A549 (cell line): ENCODE measurements at regions not wholly inside any gene's neighbourhood (a gene's known extent, or its start where the extent isn't known, plus 50 kb on each side); places are given as distances from the start of the nearest gene placed in this dataset.
"Not testable (repeated sequence)": the region's sequence is repeated elsewhere in the genome, so short reads cannot be mapped to it uniquely, and the experiment has no call there.

Source experiments
- MYC ChIP-seq: IDR thresholded peaks from 2 replicates; pipeline ENCODE4 v1.6.1; 2012; ENCODE audit warnings: mild to moderate bottlenecking, inconsistent platforms, low read length, improper control_type of control experiment, borderline replicate concordance
- POLR2A ChIP-seq: IDR thresholded peaks from 2 replicates; pipeline ENCODE4 v1.6.1; 2012; ENCODE audit warnings: mild to moderate bottlenecking, low read length
- TF ChIP-seq, protein P1 (sequence below): fragments of >200 bp; sonication (Bioruptor Twin); formaldehyde crosslinking; IDR thresholded peaks from 3 replicates; pipeline ENCODE4 v1.5.1; 2016

DNA sequence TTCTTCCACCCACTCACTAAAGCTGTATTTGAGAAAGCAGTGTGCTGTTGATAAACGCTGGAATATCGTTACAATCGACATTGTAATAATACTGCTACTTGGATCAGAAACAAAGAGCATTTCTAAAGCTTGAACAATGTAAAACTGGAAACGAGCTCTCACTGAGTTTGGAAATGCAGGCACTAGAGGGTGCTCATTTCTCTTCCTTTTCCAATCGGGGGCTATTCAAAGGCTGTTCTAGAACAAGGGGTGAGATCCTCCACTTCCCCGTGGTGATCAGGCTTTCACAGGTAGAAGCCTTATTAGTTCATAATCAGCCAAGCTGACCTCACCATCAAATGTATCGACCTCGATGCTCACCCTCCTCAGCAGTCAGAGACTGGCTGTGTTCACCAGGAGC, 245.3 kb upstream of the PRSS1 start:
- TF ChIP-seq POLR2A, MYC: not testable (repeated sequence)
- TF ChIP-seq, protein P1, sequence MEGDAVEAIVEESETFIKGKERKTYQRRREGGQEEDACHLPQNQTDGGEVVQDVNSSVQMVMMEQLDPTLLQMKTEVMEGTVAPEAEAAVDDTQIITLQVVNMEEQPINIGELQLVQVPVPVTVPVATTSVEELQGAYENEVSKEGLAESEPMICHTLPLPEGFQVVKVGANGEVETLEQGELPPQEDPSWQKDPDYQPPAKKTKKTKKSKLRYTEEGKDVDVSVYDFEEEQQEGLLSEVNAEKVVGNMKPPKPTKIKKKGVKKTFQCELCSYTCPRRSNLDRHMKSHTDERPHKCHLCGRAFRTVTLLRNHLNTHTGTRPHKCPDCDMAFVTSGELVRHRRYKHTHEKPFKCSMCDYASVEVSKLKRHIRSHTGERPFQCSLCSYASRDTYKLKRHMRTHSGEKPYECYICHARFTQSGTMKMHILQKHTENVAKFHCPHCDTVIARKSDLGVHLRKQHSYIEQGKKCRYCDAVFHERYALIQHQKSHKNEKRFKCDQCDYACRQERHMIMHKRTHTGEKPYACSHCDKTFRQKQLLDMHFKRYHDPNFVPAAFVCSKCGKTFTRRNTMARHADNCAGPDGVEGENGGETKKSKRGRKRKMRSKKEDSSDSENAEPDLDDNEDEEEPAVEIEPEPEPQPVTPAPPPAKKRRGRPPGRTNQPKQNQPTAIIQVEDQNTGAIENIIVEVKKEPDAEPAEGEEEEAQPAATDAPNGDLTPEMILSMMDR: not testable (repeated sequence)
